ENCODE measurements at regions not wholly inside any gene's neighbourhood (a gene's known extent, or its start where the extent isn't known, plus 50 kb on each side); places are given as distances from the start of the nearest gene placed in this dataset.

DNA sequence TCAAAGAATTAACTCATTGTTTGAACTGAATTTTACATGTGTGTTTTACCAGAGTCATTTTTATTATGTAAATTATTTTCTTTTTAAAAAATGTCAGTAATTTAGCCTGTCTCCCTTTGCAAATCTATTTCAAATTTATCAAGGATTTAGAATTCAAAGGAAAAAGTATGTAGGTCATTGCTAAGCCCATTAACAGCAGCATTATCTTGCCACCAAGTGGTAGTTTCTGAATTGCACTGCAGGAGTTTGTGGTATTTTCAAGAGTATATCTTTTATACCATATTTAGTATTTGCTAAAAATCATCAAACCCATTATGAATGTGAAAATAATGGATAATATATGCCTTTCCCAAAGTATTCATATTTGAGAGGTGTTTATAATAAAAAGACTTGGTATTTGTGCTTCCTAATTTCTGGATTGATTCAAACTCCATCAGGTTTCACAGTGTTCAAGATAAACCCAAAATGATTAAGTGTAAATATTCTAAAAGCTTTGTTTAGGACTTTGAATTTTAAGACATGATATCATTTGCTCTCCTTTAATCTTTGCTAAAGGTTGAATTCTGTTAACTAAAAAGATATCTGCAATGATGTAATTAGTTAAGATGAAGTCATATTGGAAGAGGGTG is 711.4 kb downstream of the FSCB start:
- H3K27ac ChIP-seq, result no peak overlapping the region
- H3K4me3 ChIP-seq (replicated peaks in 1 of 3), result no peak overlapping the region
- no peaks in the 10 kb centered on the region for H3K36me3 ChIP-seq
- intact Hi-C loops (cut with DNase I), result no loop called here
- H3K9me3 ChIP-seq, result no peaks in the 10 kb centered on the region
- no peaks in the 10 kb centered on the region for H3K27me3 ChIP-seq
- TF ChIP-seq CTCF (IDR thresholded peaks at IDR 0.05) (peak in 1 of 6 experiments; percentile 9), POLR2A (IDR thresholded peaks at IDR 0.05) (no peak)
- DNase-seq, result no peak
- no peaks in the 10 kb centered on the region for H3K4me1 ChIP-seq

GRCh38 chr14:43793579-43793978 is 713.5 kb downstream of the FSCB start:
- H3K9me3 ChIP-seq, result no peaks in the 10 kb centered on the region
- no peaks in the 10 kb centered on the region for H3K27me3 ChIP-seq
- no peak for DNase-seq
- H3K4me1 ChIP-seq, result no peaks in the 10 kb centered on the region
- intact Hi-C loops (cut with DNase I), result no loop called here
- 56 to 70% methylated on average over 2 of the region's 2 CpGs for WGBS, 2 donors
- H3K27ac ChIP-seq, result no peak overlapping the region
- H3K4me3 ChIP-seq (replicated peaks in 1 of 3), result no peak overlapping the region
- no peak for TF ChIP-seq POLR2A (IDR thresholded peaks at IDR 0.05)
- TF ChIP-seq CTCF (IDR thresholded peaks at IDR 0.05), result no peak
- H3K36me3 ChIP-seq, result no peaks in the 10 kb centered on the region

DNA sequence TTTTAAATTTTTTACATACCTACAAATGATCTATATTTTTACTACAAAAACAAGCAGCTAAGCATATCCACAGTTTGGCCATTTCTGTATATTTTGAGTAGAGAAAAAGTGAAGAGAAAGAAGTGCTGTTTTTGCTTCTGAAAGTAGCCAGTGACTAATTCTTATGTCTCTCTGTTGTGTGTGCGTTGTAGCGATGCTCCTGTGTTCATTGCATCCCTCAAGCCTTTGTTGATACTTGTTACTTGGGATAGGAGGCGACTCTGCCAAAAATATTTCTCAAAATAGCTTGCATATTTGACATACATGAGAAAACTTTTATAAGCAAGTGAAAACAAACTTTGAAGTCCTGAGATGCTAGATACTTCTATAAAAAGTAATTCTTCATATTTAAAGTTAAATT is 714.1 kb downstream of the FSCB start:
- intact Hi-C loops (cut with DNase I), result no loop called here
- Histone ChIP-seq H3K27ac (no peak overlapping the region), H3K36me3 (no peaks in the 10 kb centered on the region), H3K27me3 (no peaks in the 10 kb centered on the region), H3K4me1 (no peaks in the 10 kb centered on the region), H3K9me3 (no peaks in the 10 kb centered on the region), H3K4me3 (replicated peaks in 1 of 3) (no peak overlapping the region)
- WGBS, 2 donors, result 46 to 58% methylated on average over 3 of the region's 3 CpGs
- no peak for DNase-seq
- no peak for TF ChIP-seq CTCF (IDR thresholded peaks at IDR 0.05)
- no peak for TF ChIP-seq POLR2A (IDR thresholded peaks at IDR 0.05)

- no peak for TF ChIP-seq CTCF (IDR thresholded peaks at IDR 0.05)
- no peak for TF ChIP-seq POLR2A (IDR thresholded peaks at IDR 0.05)
- H3K9me3 ChIP-seq, result no peaks in the 10 kb centered on the region
- H3K27me3 ChIP-seq, result no peaks in the 10 kb centered on the region
- H3K36me3 ChIP-seq, result no peaks in the 10 kb centered on the region
- H3K4me1 ChIP-seq, result no peaks in the 10 kb centered on the region
- DNase-seq, result no peak
- H3K4me3 ChIP-seq (replicated peaks in 1 of 3), result no peak overlapping the region
- WGBS, 2 donors, result 75 to 82% methylated on average over 4 of the region's 4 CpGs
- H3K27ac ChIP-seq, result no peak overlapping the region
- intact Hi-C loops (cut with DNase I), result no loop called here
These were observed 716.4 kb downstream of the FSCB start for GRCh38 chr14:43790681-43791080.

GRCh38 chr14:43789458-43789857 is 717.6 kb downstream of the FSCB start:
- Histone ChIP-seq H3K9me3 (no peaks in the 10 kb centered on the region), H3K4me3 (replicated peaks in 1 of 3) (no peak overlapping the region), H3K4me1 (no peaks in the 10 kb centered on the region), H3K27me3 (no peaks in the 10 kb centered on the region), H3K27ac (no peak overlapping the region), H3K36me3 (no peaks in the 10 kb centered on the region)
- DNase-seq, result no peak
- intact Hi-C loops (cut with DNase I), result no loop called here
- TF ChIP-seq POLR2A (IDR thresholded peaks at IDR 0.05) (no peak), CTCF (IDR thresholded peaks at IDR 0.05) (no peak)
- 64 to 71% methylated on average over 2 of the region's 2 CpGs for WGBS, 2 donors

Data from thyroid gland (tissue), 4 donors.